ENCODE measurements at regions not wholly inside any gene's neighbourhood (a gene's known extent, or its start where the extent isn't known, plus 50 kb on each side); places are given as distances from the start of the nearest gene placed in this dataset.

GRCh38 chr13:78753435-78753834, 94.5 kb upstream of the OBI1 start:
- intact Hi-C loops (cut with DNase I) = no loop called here

GRCh38 chr13:78750735-78751134, 91.8 kb upstream of the OBI1 start:
- ATAC-seq (no peak), DNase-seq (no peak)
- intact Hi-C loops (cut with DNase I) = no loop called here
- Histone ChIP-seq H3K27me3 (peaks cover 0 to 40% (median 6%) of the 10 kb centered on the region in 7 donors), H3K4me3 (no peak overlapping the region), H3K27ac (no peak overlapping the region), H3K4me1 (no peaks in the 10 kb centered on the region), H3K9me3 (no peaks in the 10 kb centered on the region), H3K36me3 (no peaks in the 10 kb centered on the region)
- WGBS, 2 donors = 90 to 98% methylated on average over 2 of the region's 2 CpGs
- TF ChIP-seq CTCF (IDR thresholded peaks at IDR 0.05) = no peak

More at GRCh38 chr13:78753435-78753834, 94.5 kb upstream of the OBI1 start:
- Histone ChIP-seq H3K27ac (no peak overlapping the region), H3K36me3 (no peaks in the 10 kb centered on the region), H3K4me3 (no peak overlapping the region), H3K4me1 (no peaks in the 10 kb centered on the region), H3K9me3 (no peaks in the 10 kb centered on the region), H3K27me3 (peaks cover 0 to 34% (median 7%) of the 10 kb centered on the region in 7 donors)
- 50 to 51% methylated on average over 1 of the region's 1 CpG for WGBS, 2 donors
- no peak for DNase-seq
- no peak for TF ChIP-seq CTCF (IDR thresholded peaks at IDR 0.05)
- ATAC-seq = no peak

DNA sequence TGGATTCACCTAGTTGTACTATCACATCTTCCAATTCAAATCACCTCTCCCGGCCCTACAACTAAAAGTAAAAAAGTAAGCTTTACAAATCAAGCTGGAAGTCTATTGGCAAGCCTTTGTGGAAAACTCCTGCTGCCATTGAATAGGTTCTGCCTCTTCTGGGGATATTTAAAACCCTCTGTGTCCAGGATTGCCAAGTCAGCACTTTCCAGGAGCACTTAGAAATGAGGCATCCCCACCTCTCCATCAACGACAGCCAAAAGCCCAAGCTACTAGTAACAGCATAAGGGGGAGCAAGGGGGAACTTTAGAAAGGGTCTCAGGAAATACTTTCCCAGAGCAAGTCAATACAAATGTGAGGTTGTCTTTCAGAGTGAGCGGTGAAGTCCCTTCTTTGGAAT, 85.0 kb upstream of the OBI1 start:
- TF ChIP-seq CTCF (IDR thresholded peaks at IDR 0.05) = no peak
- Histone ChIP-seq H3K9me3 (no peaks in the 10 kb centered on the region), H3K36me3 (no peaks in the 10 kb centered on the region), H3K4me3 (no peak overlapping the region), H3K4me1 (no peaks in the 10 kb centered on the region), H3K27me3 (peaks cover 0 to 19% (median 0%) of the 10 kb centered on the region in 7 donors), H3K27ac (no peak overlapping the region)
- DNase-seq (no peak), ATAC-seq (no peak)
- intact Hi-C loops (cut with DNase I) = no loop called here
- WGBS, 2 donors = 77 to 78% methylated on average over 3 of the region's 3 CpGs

GRCh38 chr13:78742659-78743058, 83.7 kb upstream of the OBI1 start:
- Histone ChIP-seq H3K27ac (no peak overlapping the region), H3K36me3 (no peaks in the 10 kb centered on the region), H3K4me3 (no peak overlapping the region), H3K9me3 (no peaks in the 10 kb centered on the region), H3K27me3 (peaks cover 0 to 15% (median 0%) of the 10 kb centered on the region in 7 donors), H3K4me1 (no peaks in the 10 kb centered on the region)
- intact Hi-C loops (cut with DNase I) = no loop called here
- ATAC-seq (no peak), DNase-seq (no peak)
- 54 to 60% methylated on average over 5 of the region's 5 CpGs for WGBS, 2 donors
- TF ChIP-seq CTCF (IDR thresholded peaks at IDR 0.05) = no peak

- ATAC-seq (no peak), DNase-seq (no peak)
- intact Hi-C loops (cut with DNase I) = no loop called here
- no peak for TF ChIP-seq CTCF (IDR thresholded peaks at IDR 0.05)
- Histone ChIP-seq H3K9me3 (no peaks in the 10 kb centered on the region), H3K36me3 (no peaks in the 10 kb centered on the region), H3K27me3 (peaks cover 0 to 8% (median 0%) of the 10 kb centered on the region in 7 donors), H3K27ac (no peak overlapping the region), H3K4me1 (no peaks in the 10 kb centered on the region), H3K4me3 (no peak overlapping the region)
These were observed 77.2 kb upstream of the OBI1 start for GRCh38 chr13:78736142-78736541.
